CD4-positive, alpha-beta T cell treated with Interleukin-4 for 1 hour (primary cell): ENCODE measurements at regions not wholly inside any gene's neighbourhood (a gene's known extent, or its start where the extent isn't known, plus 50 kb on each side); places are given as distances from the start of the nearest gene placed in this dataset.
"Not testable (repeated sequence)": the region's sequence is repeated elsewhere in the genome, so short reads cannot be mapped to it uniquely, and the experiment has no call there.

Experiments used
- DNase-seq, 2 donors: peaks; one replicate each; pipeline ENCODE4 v3.0.0-alpha.2; 2020 to 2022

DNA sequence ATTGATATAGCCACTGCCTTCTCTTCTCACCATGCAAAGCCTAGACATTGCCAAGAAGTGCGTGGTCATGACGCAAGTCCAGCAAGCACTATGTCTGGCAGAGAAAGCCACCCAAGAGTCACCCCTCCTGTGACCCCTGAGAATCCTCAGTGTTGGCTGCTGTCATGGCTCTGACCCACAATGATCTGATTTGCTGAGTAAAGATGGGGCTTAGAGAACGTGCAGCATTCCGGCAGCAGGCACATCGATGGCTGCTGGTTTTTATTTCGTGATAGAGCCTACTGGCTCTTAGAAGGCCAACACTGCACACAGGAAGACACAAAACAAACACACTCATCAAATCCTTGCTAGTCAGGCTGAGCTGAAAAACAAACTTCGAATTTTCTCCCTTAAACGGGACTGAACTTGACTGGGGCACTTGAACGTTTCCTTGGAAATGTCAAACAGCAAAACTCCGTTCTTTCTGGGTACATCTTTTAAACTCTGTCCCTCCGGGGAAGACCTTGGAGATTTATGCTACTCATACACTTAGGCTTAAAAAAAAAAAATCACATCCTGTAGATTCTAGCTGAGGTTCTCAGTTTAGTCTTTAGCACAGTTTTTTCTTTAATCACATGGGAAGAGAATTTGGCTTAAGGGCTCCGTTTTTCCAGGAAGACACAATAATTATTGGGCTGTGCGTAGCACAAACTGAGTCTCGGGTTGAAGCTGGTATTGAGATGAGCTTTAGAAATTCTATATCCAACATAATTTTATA lies 88.2 kb upstream of the BASP1 start:
- no peak for DNase-seq

GRCh38 chr5:17130302-17130701 lies 87.1 kb upstream of the BASP1 start:
- DNase-seq: not testable (repeated sequence)

- DNase-seq: no peak
These were observed 84.9 kb upstream of the BASP1 start for GRCh38 chr5:17132444-17133083.

DNA sequence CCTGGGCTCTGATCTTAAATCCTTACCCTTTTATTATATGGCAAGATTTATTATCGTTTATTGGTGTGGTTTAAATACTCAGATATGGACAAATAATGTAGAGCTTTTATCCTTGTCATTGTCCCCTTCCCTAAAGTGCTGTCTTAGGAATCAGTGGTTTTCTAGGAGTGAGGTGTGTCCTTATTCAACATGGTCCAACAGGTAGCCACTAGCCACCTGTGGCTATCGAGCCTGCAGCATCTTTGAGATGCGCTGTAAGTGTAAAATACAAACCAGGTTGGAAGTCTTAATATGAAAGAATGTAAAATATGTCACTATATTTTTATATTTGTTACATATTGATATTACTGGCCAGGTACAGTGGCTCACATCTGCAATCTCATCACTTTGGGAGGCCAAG lies 82.4 kb upstream of the BASP1 start:
- DNase-seq: no peak

DNA sequence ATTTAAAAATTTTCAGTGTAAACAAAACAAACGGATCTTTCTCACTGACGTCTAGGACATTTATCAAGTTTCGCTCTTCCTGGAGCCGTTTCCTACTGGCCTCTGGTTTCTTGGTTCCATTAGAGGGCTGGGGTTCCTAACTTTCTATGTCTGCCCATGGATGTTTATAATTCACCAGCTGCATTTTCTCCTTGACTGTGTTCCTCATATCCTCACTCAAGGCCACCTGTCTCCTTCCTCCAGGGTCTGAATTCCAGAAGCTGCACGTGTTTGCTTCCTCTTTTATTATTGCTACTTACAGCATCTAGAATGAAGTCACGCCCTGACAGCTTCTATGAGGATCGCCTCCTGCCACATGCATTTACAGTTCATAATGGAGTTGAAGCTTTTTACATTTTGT lies 74.1 kb upstream of the BASP1 start:
- DNase-seq: no peak

DNA sequence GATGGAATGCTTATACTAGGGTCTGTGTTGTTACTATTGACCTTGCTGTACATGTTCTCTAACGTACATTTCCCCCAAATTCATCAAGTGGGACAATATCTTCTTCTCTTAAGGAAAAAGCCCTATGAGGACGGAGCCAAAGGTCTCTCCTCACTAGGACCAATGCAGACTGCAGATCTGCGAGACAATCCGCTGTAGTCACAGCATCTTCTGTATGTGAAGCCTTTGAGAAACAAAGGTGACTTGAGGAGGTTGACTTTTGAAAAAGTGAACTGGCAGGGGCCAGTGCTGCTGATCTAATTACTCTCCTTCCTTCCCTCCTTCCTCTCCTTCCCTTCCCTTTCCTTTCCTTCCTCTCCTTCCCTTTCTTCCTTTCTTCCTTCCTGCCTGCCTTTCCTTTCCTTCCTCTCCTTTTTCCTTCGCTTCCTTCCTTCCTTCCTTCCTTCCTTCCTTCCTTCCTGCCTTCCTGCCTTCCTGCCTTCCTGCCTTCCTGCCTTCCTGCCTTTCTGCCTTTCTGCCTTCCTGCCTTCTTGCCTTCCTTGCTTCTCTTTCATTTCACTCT lies 71.1 kb upstream of the BASP1 start:
- no peak for DNase-seq

DNA sequence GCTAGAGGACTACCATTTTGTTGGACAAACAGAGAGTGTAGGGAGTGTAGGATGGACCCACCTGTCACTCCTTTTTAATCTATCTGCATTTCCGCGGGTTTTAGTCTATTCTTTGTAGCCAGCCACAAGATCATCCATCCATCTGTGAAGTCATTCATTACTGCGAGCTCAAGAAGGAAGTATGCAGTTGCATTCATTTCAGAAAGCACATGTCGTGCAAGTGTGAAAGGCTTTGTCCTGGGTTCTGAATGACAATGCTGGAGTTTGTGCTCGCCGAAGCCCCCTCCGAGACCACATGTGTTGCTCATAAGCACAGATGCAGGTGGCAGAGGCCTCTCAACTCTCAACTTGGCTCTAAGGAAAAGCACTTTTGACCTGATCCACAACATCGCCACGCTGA lies 70.3 kb upstream of the BASP1 start:
- no peak for DNase-seq

DNA sequence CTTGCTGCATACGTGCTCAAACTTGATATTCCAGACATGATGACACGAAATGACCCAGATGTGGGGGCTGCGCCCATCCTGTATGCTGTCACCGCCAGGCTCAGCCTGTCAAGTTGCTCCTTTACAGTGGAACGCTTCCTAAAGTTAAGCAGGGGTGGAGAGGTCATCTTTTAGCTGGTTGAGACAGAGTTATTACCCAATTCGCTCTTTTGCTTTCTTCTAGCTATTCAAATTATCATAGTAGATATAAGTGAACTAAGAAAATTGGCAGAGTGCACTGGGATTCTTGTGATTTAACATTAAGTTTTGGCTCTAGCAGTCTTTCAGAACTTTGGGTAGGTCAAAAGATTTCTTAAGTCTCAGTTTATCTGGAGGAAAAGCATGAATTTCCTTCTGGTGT lies 69.8 kb upstream of the BASP1 start:
- no peak for DNase-seq

- DNase-seq: no peak
These were observed 69.0 kb upstream of the BASP1 start for GRCh38 chr5:17148481-17148880.

DNA sequence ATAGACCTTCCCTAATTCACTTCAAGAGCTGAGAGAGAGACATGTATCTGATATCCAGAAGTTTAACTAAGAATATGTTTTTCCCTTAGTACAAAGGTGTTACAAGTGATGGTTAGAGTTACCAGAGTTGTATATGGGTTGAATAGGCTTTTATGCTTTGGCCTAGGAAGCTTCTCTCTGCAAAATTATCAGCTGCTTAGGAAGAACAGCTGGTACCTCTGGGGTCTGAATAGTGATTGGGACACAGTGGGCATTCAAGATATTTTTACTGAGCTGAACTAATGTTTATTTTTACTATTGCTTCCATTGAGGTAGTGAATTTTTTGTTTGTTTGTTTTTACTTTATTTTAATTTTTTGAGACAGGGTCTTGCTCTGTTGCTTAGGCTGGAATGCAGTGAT lies 67.6 kb upstream of the BASP1 start:
- DNase-seq: no peak

GRCh38 chr5:17150531-17150930 lies 66.9 kb upstream of the BASP1 start:
- DNase-seq: no peak

GRCh38 chr5:17151686-17152085 lies 65.7 kb upstream of the BASP1 start:
- no peak for DNase-seq

DNA sequence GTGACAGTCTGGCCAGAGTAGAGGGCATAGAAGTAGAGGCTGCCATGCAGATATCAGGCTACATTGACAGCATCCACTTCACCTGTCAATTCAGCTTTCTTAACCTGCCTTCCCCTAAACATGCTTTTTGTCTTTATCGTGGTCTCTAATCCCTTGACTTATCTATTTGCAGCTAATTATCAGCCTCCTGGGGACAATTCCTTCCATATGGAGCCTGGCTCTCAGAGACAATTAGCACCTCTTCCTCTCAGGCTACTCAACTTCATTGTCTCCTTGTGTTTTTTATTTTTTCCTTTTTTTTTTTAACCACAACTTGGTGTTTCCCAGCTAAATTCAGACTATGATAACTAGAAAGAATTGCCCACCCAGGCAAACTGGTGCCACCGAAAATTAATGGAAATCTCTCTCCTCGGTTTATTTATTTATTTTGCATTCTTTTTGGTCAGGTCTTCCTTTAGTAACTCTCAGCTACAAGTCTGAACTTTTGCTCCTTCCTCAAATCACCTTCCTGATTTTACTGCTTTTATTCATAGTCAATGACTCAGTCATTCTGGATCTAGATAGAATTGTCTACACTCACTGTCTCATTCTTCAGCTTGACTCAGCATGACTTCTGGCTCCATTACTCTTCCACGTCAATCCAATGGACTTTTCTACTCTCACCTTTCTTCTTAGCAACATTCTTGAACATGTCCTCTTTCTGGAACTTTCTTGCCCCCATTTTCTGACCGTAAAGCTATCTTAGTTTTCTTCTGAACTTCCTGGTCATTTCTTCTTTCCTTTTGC lies 63.0 kb upstream of the BASP1 start:
- DNase-seq: no peak

DNA sequence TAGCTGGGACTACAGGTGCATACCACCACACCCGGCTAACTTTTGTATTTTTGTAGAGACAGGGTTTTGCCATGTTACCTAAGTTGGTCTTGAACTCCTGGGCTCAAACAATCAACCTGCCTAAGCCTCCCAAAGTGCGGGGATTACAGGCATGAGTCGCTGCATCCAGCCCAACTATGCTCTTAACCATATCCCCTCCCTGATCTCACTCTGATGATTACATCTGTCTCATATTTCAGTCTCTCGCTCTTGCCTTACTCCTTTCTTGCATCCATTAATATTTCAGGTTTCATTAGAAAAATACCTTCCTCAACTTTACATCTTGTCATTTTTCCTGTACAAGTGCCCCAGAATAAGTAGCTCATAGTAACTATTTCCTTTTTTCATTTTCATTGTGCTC lies 61.0 kb upstream of the BASP1 start:
- no peak for DNase-seq

- no peak for DNase-seq
These were observed 60.1 kb upstream of the BASP1 start for GRCh38 chr5:17157294-17157693.

GRCh38 chr5:17157916-17158529 lies 59.4 kb upstream of the BASP1 start:
- no peak for DNase-seq

- DNase-seq: no peak
These were observed 56.7 kb upstream of the BASP1 start for GRCh38 chr5:17160756-17161040.

- DNase-seq: no peak
These were observed 55.8 kb upstream of the BASP1 start for GRCh38 chr5:17161662-17162061.

GRCh38 chr5:17163221-17163620 lies 54.2 kb upstream of the BASP1 start:
- DNase-seq: no peak

DNA sequence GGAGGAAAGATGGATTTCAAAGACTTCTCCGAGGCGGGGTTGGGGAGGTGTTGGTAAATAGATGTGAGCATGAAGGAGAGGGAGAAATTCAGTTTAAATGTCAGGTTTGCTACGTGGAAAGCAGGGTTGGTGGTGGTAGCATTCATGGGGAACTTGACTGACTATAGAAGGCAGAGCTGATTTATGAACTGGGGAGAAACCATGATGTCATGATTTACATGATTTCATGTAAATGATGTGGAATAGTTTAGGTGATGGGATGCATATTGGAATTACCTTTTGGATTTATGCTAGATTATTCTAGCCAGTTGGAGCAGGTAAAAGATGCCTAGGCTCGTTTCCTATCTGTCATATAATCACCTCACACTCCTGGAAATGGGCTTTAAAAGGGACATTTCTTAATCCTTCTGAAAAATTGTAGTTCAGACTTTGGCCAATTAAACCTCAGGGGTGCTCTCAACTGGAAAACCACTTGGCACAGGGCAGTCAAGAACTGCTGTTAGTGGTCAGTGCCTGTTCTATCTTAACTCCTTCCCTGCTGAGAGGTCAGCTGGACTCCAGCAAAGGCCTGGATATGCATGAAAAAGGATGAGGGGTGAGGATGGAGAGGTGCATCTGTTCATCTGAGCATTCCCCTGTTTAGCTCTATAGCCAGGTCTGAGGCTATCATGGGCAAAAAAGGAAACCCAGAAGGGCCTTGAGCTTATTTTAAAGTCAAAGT lies 50.1 kb upstream of the BASP1 start:
- DNase-seq: no peak
